IMR-90 (cell line): ENCODE measurements at regions not wholly inside any gene's neighbourhood (a gene's known extent, or its start where the extent isn't known, plus 50 kb on each side); places are given as distances from the start of the nearest gene placed in this dataset.

Experiments
- ATAC-seq: fragments of 200-7000 bp; cut with Tn5 transposase; 2 replicates; pipeline ENCODE4 v1.9.1; 2020; ENCODE audit warnings: low read depth, mild to moderate bottlenecking, moderate library complexity
- BruUV-seq: library from RNA; stranded (reverse); fragments of 400-500 nt; replicated peaks from 2 replicates; lab custom pipeline; 2021; lab: Mats Ljungman, UMichigan
- CTCF ChIA-PET: fragments of 300-600 bp; formaldehyde crosslinking; extraction: SDS; loops from one replicate; lab custom pipeline; 2021; ENCODE audit warnings: antibody characterized with exemption; lab: Yijun Ruan, JAX
- POLR2A ChIA-PET: fragments of 300-600 bp; sonication (Branson Sonifier 250); formaldehyde crosslinking; loops from one replicate; lab custom pipeline; 2022; ENCODE audit warnings: antibody characterized with exemption; ENCODE audit not compliant: unreplicated experiment; lab: Charles Lee
- DNase-seq: peaks from one replicate; pipeline ENCODE4 v3.0.0; 2013
- H2AFZ ChIP-seq: replicated peaks from 2 replicates; pipeline ENCODE3; 2013; ENCODE audit warnings: low read length, mild to moderate bottlenecking; ENCODE audit not compliant: poor library complexity
- H2AK5ac ChIP-seq: 2 replicates; pipeline ENCODE4 v1.6.1; 2013; ENCODE audit warnings: low read depth, low read length, inconsistent platforms
- H2AK9ac ChIP-seq: replicated peaks from 2 replicates; pipeline ENCODE3; 2013; ENCODE audit warnings: mild to moderate bottlenecking, low read depth, low read length, moderate library complexity; ENCODE audit not compliant: poor library complexity
- H2BK120ac ChIP-seq: 2 replicates; pipeline ENCODE4 v1.6.1; 2013; ENCODE audit warnings: low read depth, low read length, inconsistent platforms
- H2BK15ac ChIP-seq: 3 replicates; pipeline ENCODE4 v1.6.1; 2013; ENCODE audit warnings: low read depth, low read length, inconsistent platforms
- H2BK20ac ChIP-seq: 2 replicates; pipeline ENCODE4 v1.6.1; 2013; ENCODE audit warnings: low read depth, mild to moderate bottlenecking, inconsistent platforms, low read length, moderate library complexity
- H2BK5ac ChIP-seq: 2 replicates; pipeline ENCODE4 v1.6.1; 2013; ENCODE audit warnings: mild to moderate bottlenecking, low read depth, low read length, inconsistent platforms; ENCODE audit not compliant: poor library complexity, severe bottlenecking
- H3K14ac ChIP-seq: replicated peaks from 2 replicates; pipeline ENCODE4 v1.6.1; 2013; ENCODE audit warnings: low read depth, low read length, inconsistent platforms
- H3K18ac ChIP-seq: 2 replicates; pipeline ENCODE4 v1.6.1; 2013; ENCODE audit warnings: low read depth, low read length, control low read depth
- H3K23ac ChIP-seq: 2 replicates; pipeline ENCODE4 v1.6.1; 2013; ENCODE audit warnings: low read depth, low read length, inconsistent platforms
- H3K27ac ChIP-seq: 2 replicates; pipeline ENCODE4 v1.5.1; 2013; ENCODE audit warnings: mild to moderate bottlenecking, control low read depth, low read length; ENCODE audit not compliant: insufficient read depth
- H3K27me3 ChIP-seq: 2 replicates; pipeline ENCODE4 v1.6.1; 2013; ENCODE audit warnings: low read length; ENCODE audit not compliant: control insufficient read depth, insufficient read depth
- H3K36me3 ChIP-seq: 2 replicates; pipeline ENCODE4 v1.6.1; 2013; ENCODE audit warnings: low read length, mixed read lengths; ENCODE audit not compliant: control insufficient read depth, insufficient read depth
- H3K4ac ChIP-seq: 2 replicates; pipeline ENCODE4 v1.6.1; 2013; ENCODE audit warnings: low read depth, low read length, inconsistent platforms
- H3K4me1 ChIP-seq: 2 replicates; pipeline ENCODE4 v1.6.1; 2013; ENCODE audit warnings: low read length, mixed read lengths; ENCODE audit not compliant: control insufficient read depth, insufficient read depth
- H3K4me2 ChIP-seq: 2 replicates; pipeline ENCODE4 v1.6.1; 2013; ENCODE audit warnings: low read depth, mild to moderate bottlenecking, control low read depth, low read length, moderate library complexity
- H3K4me3 ChIP-seq: 2 replicates; pipeline ENCODE4 v1.5.1; 2013; ENCODE audit warnings: low read depth, mild to moderate bottlenecking, control low read depth, low read length, moderate library complexity; ENCODE audit not compliant: insufficient read depth
- H3K56ac ChIP-seq: 2 replicates; pipeline ENCODE4 v1.6.1; 2013; ENCODE audit warnings: low read length, inconsistent platforms; ENCODE audit not compliant: insufficient read depth; ENCODE audit errors: extremely low read depth
- H3K79me1 ChIP-seq, 2 experiments: 2 replicates each; pipeline ENCODE4 v1.6.1; 2013; ENCODE audit warnings: low read length in 2 of 2, inconsistent platforms in 1 of 2, low read depth in 1 of 2
- H3K9ac ChIP-seq: 2 replicates; pipeline ENCODE4 v1.6.1; 2013; ENCODE audit warnings: low read depth, low read length, control low read depth
- H3K9me1 ChIP-seq: 2 replicates; pipeline ENCODE4 v1.6.1; 2013; ENCODE audit warnings: low read length, inconsistent platforms; ENCODE audit not compliant: insufficient read depth
- H3K9me3 ChIP-seq: 2 replicates; pipeline ENCODE4 v1.6.1; 2013; ENCODE audit warnings: low read length; ENCODE audit not compliant: control insufficient read depth, insufficient read depth
- H4K20me1 ChIP-seq: 2 replicates; pipeline ENCODE4 v1.6.1; 2013; ENCODE audit warnings: low read length, inconsistent platforms; ENCODE audit not compliant: insufficient read depth
- H4K5ac ChIP-seq: 2 replicates; pipeline ENCODE4 v1.6.1; 2013; ENCODE audit warnings: mild to moderate bottlenecking, low read depth, low read length, control low read depth
- H4K8ac ChIP-seq, 2 experiments: 2 replicates each; pipeline ENCODE4 v1.6.1; 2013; ENCODE audit warnings: low read depth in 2 of 2, low read length in 2 of 2, control low read depth in 1 of 2, inconsistent platforms in 1 of 2
- H4K91ac ChIP-seq: 2 replicates; pipeline ENCODE4 v1.6.1; 2013; ENCODE audit warnings: low read depth, low read length, inconsistent platforms; ENCODE audit not compliant: insufficient read depth
- FOS ChIP-seq: fragments of 150-350 bp; IDR thresholded peaks from 2 replicates; pipeline ENCODE4 v1.6.1; 2016; ENCODE audit warnings: low read depth, low read length
- MAZ ChIP-seq: IDR thresholded peaks from 2 replicates; pipeline ENCODE4 v1.6.1; 2012; ENCODE audit warnings: low read depth, mild to moderate bottlenecking, low read length, improper control_type of control experiment, moderate library complexity, borderline replicate concordance
- POLR2A ChIP-seq: IDR thresholded peaks from 2 replicates; pipeline ENCODE4 v1.6.1; 2012; ENCODE audit warnings: mild to moderate bottlenecking, low read depth, low read length
- RAD21 ChIP-seq: IDR thresholded peaks from 2 replicates; pipeline ENCODE4 v1.6.1; 2012; ENCODE audit warnings: low read length, improper control_type of control experiment
- RCOR1 ChIP-seq: IDR thresholded peaks from 2 replicates; pipeline ENCODE4 v1.6.1; 2012; ENCODE audit warnings: mild to moderate bottlenecking, low read length, improper control_type of control experiment; ENCODE audit not compliant: insufficient replicate concordance
- RFX5 ChIP-seq: IDR thresholded peaks from 2 replicates; pipeline ENCODE4 v1.8.0; 2012; ENCODE audit warnings: low read depth, mild to moderate bottlenecking, low read length, moderate library complexity
- WGBS, 2 experiments: methylation state at CpG; one replicate each; pipeline versions ENCODE4 v1.1.5 to v1.1.7; 2013; ENCODE audit warnings: missing lambda C conversion rate in 2 of 2; ENCODE audit not compliant: insufficient read length in 1 of 2; ENCODE audit errors: extremely low coverage in 2 of 2; 5-methylcytosine and 5-hydroxymethylcytosine counted together
- dilution Hi-C: fragments of 300-500 bp; cut with HindIII; formaldehyde crosslinking; loops from one replicate; pipeline ENCODE4 v1.14.3; 2018; ENCODE audit warnings: low sequenced_read_pairs; ENCODE audit not compliant: unreplicated experiment
- in situ Hi-C: fragments of 300-500 bp; cut with MboI; formaldehyde crosslinking; loops from 3 replicates; pipeline ENCODE4 v1.14.3; 2019; ENCODE audit warnings: low sequenced_read_pairs, inconsistent platforms, mixed read lengths
- intact Hi-C: fragments of 100-400 bp; cut with micrococcal nuclease; formaldehyde crosslinking; loops from 2 replicates; pipeline ENCODE4 v1.10.0; 2022
- TF ChIP-seq, protein P1 (sequence below): fragments of 150-350 bp; IDR thresholded peaks from 2 replicates; pipeline ENCODE4 v1.6.1; 2016; ENCODE audit warnings: low read depth, mild to moderate bottlenecking, low read length, moderate library complexity, borderline replicate concordance
- TF ChIP-seq, protein P2 (sequence below): fragments of 150-350 bp; IDR thresholded peaks from 2 replicates; pipeline ENCODE4 v1.6.1; 2017; ENCODE audit warnings: mild to moderate bottlenecking, antibody characterized with exemption, low read length, low read depth

DNA sequence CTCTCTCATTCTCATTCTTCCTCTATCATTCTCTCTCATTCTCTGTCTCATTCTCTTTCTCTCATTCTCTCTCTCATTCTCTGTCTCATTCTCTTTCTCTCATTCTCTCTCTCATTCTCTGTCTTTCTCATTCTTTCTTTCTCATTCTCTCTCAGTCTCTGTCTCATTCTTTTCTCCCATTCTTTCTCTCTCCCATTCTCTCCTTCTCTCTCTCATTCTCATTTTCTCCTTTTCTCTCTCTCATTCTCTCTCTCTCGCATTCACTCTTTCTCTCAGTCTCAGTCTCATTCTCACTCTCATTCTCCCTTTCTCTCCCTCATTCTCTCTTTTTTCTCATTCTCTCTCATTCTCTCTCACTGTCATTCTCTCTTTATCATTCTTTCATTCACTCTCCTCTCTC is 152.0 kb upstream of the UQCRFS1 start:
- Histone ChIP-seq H2BK120ac (no peak overlapping the region), H3K4ac (no peak overlapping the region), H3K56ac (no peak overlapping the region), H3K9ac (no peak overlapping the region), H3K79me1 (no peaks in the 10 kb centered on the region), H3K18ac (no peak overlapping the region), H3K14ac (no peak overlapping the region), H3K36me3 (no peaks in the 10 kb centered on the region), H2BK15ac (no peak overlapping the region), H3K27ac (no peak overlapping the region), H2AFZ (no peak overlapping the region), H4K20me1 (no peaks in the 10 kb centered on the region), H2AK9ac (no peak overlapping the region), H4K91ac (no peak overlapping the region), H3K27me3 (no peaks in the 10 kb centered on the region), H2BK20ac (no peak overlapping the region), H2AK5ac (no peak overlapping the region), H3K4me1 (no peaks in the 10 kb centered on the region), H3K9me1 (no peaks in the 10 kb centered on the region), H4K5ac (no peak overlapping the region), H3K23ac (no peak overlapping the region), H2BK5ac (no peak overlapping the region), H3K4me2 (no peak overlapping the region), H4K8ac (no peak overlapping the region), H3K9me3 (peaks cover 9% of the 10 kb centered on the region; the same call in 1 of the 2 replicates), H3K4me3 (no peak overlapping the region)
- no peak for ATAC-seq
- in situ Hi-C loops = no loop called here
- ChIA-PET CTCF (no interaction called here), POLR2A (no interaction called here)
- intact Hi-C loops = loop anchor here (10.0 kb wide), 1 partner anchor 110 kb away; no protein-coding TSS in a partner anchor
- no TSS peak for BruUV-seq
- TF ChIP-seq, protein P1, sequence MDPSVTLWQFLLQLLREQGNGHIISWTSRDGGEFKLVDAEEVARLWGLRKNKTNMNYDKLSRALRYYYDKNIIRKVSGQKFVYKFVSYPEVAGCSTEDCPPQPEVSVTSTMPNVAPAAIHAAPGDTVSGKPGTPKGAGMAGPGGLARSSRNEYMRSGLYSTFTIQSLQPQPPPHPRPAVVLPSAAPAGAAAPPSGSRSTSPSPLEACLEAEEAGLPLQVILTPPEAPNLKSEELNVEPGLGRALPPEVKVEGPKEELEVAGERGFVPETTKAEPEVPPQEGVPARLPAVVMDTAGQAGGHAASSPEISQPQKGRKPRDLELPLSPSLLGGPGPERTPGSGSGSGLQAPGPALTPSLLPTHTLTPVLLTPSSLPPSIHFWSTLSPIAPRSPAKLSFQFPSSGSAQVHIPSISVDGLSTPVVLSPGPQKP = no peak
- TF ChIP-seq RAD21 (no peak), MAZ (no peak), POLR2A (no peak), RFX5 (no peak), FOS (no peak), RCOR1 (no peak)
- TF ChIP-seq, protein P2, sequence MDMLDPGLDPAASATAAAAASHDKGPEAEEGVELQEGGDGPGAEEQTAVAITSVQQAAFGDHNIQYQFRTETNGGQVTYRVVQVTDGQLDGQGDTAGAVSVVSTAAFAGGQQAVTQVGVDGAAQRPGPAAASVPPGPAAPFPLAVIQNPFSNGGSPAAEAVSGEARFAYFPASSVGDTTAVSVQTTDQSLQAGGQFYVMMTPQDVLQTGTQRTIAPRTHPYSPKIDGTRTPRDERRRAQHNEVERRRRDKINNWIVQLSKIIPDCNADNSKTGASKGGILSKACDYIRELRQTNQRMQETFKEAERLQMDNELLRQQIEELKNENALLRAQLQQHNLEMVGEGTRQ = no peak
- 64 to 100% methylated on average over 1 of the region's 1 CpG for WGBS, 2 experiments
- dilution Hi-C loops = no loop called here
- DNase-seq = no peak
